HG03432 (cell line): ENCODE measurements at regions not wholly inside any gene's neighbourhood (a gene's known extent, or its start where the extent isn't known, plus 50 kb on each side); places are given as distances from the start of the nearest gene placed in this dataset.
"Not testable (repeated sequence)": the region's sequence is repeated elsewhere in the genome, so short reads cannot be mapped to it uniquely, and the experiment has no call there.

Experiments
- ATAC-seq: cut with Tn5 transposase; IDR thresholded peaks from one replicate; pipeline ENCODE4 v1.9.1; 2021; ENCODE audit warnings: mild to moderate bottlenecking, moderate library complexity; ENCODE audit not compliant: unreplicated experiment

GRCh38 chr20:12416281-12416680, 498.6 kb downstream of the BTBD3 start:
- ATAC-seq, result no peak

- ATAC-seq, result no peak
Measured at GRCh38 chr20:12433724-12434123, 516.0 kb downstream of the BTBD3 start.

GRCh38 chr20:12434672-12435071, 517.0 kb downstream of the BTBD3 start:
- ATAC-seq, result no peak

- ATAC-seq, result no peak
Measured at GRCh38 chr20:12435268-12435667, 517.6 kb downstream of the BTBD3 start.

GRCh38 chr20:12453711-12454110, 536.0 kb downstream of the BTBD3 start:
- no peak for ATAC-seq

GRCh38 chr20:12455148-12455547, 537.5 kb downstream of the BTBD3 start:
- no peak for ATAC-seq

- ATAC-seq, result no peak
Measured at GRCh38 chr20:12458241-12458640, 540.5 kb downstream of the BTBD3 start.

- ATAC-seq, result no peak
Measured at GRCh38 chr20:12464036-12464435, 544.7 kb upstream of the SPTLC3 start.

GRCh38 chr20:12466915-12467314, 541.9 kb upstream of the SPTLC3 start:
- no peak for ATAC-seq

- ATAC-seq, result no peak
Measured at GRCh38 chr20:12467758-12468157, 541.0 kb upstream of the SPTLC3 start.

- ATAC-seq, result no peak
Measured at GRCh38 chr20:12482661-12483060, 526.1 kb upstream of the SPTLC3 start.

- no peak for ATAC-seq
Measured at GRCh38 chr20:12502443-12502842, 506.3 kb upstream of the SPTLC3 start.

GRCh38 chr20:12504779-12505178, 504.0 kb upstream of the SPTLC3 start:
- ATAC-seq, result no peak

GRCh38 chr20:12511499-12511898, 497.3 kb upstream of the SPTLC3 start:
- no peak for ATAC-seq

- no peak for ATAC-seq
Measured at GRCh38 chr20:12512755-12513154, 496.0 kb upstream of the SPTLC3 start.

GRCh38 chr20:12528104-12528503, 480.7 kb upstream of the SPTLC3 start:
- no peak for ATAC-seq

- no peak for ATAC-seq
Measured at GRCh38 chr20:12528591-12529041, 480.2 kb upstream of the SPTLC3 start.

- ATAC-seq, result no peak
Measured at GRCh38 chr20:12531626-12532025, 477.1 kb upstream of the SPTLC3 start.

GRCh38 chr20:12535316-12535715, 473.5 kb upstream of the SPTLC3 start:
- ATAC-seq, result no peak

- no peak for ATAC-seq
Measured at GRCh38 chr20:12535770-12536169, 473.0 kb upstream of the SPTLC3 start.

GRCh38 chr20:12554426-12554825, 454.3 kb upstream of the SPTLC3 start:
- ATAC-seq, result no peak

GRCh38 chr20:12555369-12555768, 453.4 kb upstream of the SPTLC3 start:
- ATAC-seq, result no peak

GRCh38 chr20:12555849-12556248, 452.9 kb upstream of the SPTLC3 start:
- ATAC-seq, result not testable (repeated sequence)

GRCh38 chr20:12557224-12557623, 451.5 kb upstream of the SPTLC3 start:
- ATAC-seq, result no peak
